SK-N-MC (cell line): ENCODE measurements at regions not wholly inside any gene's neighbourhood (a gene's known extent, or its start where the extent isn't known, plus 50 kb on each side); places are given as distances from the start of the nearest gene placed in this dataset.
A peak's percentile ranks its signal among the peaks of the same experiment; 100 is the strongest.

Experiments
- DNase-seq: peaks from one replicate; pipeline ENCODE4 v3.0.0-alpha.2; 2011; ENCODE audit warnings: low read depth, low spot score
- H3K27ac ChIP-seq: fragments of 200-600 bp; sonication (generic); 2 replicates; pipeline ENCODE4 v1.5.1; 2016; ENCODE audit warnings: mixed run types
- H3K36me3 ChIP-seq: fragments of 200-600 bp; sonication (generic); 2 replicates; pipeline ENCODE4 v1.6.1; 2017; ENCODE audit warnings: antibody characterized with exemption, low read length, mixed read lengths; ENCODE audit not compliant: insufficient read depth
- H3K4me3 ChIP-seq: fragments of 200-600 bp; sonication (generic); 2 replicates; pipeline ENCODE4 v1.5.1; 2016
- H3K9ac ChIP-seq: fragments of 200-600 bp; sonication (generic); 2 replicates; pipeline ENCODE4 v1.8.0; 2017; ENCODE audit warnings: mixed run types, mixed read lengths; ENCODE audit not compliant: insufficient read length
- H3K9me3 ChIP-seq: fragments of 200-600 bp; sonication (generic); 2 replicates; pipeline ENCODE4 v1.6.1; 2017; ENCODE audit warnings: low read depth, mild to moderate bottlenecking, antibody characterized with exemption, low read length, moderate library complexity, mixed read lengths
- EZH2 ChIP-seq: fragments of 200-600 bp; sonication (generic); IDR thresholded peaks from one replicate; pipeline ENCODE4 v1.6.1; 2017; ENCODE audit warnings: antibody characterized with exemption
- FOXP2 ChIP-seq: optimal IDR thresholded peaks from 2 replicates; pipeline ENCODE3; 2011; ENCODE audit warnings: mild to moderate bottlenecking, moderate library complexity; ENCODE audit not compliant: insufficient read depth; ENCODE audit errors: extremely low read length, control extremely low read depth
- POLR2AphosphoS5 ChIP-seq: IDR thresholded peaks from 2 replicates; pipeline ENCODE4 v1.6.1; 2012; ENCODE audit warnings: mild to moderate bottlenecking, low read depth, low read length, borderline replicate concordance

DNA sequence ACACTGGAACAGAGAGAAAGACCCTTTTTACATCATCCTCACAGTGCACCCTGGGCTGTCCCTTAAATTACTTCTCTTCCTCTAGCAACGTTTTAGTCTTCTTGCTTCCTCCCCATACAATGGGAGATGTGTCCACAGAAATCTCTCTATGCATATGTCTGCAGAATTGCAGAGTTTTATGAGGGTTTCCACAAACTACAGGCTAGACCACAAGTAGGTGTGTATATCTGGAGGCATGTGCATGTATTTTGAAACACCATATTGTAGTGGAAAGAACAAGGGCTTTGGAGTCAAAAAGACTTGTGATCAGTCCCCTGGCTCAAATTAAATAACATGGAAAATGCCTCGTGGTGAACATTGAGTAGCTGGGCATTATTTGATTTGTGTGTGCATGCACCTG is 121.3 kb upstream of the IPO9 start:
- Histone ChIP-seq H3K9me3 (no peaks in the 10 kb centered on the region), H3K9ac (no peak overlapping the region), H3K36me3 (peaks cover 3% of the 10 kb centered on the region; the same call in 1 of the 2 replicates), H3K4me3 (no peak overlapping the region), H3K27ac (no peak overlapping the region)
- TF ChIP-seq EZH2 (no peak), POLR2AphosphoS5 (no peak), FOXP2 (no peak)
- DNase-seq: no peak

GRCh38 chr1:201708085-201708512 is 120.9 kb upstream of the IPO9 start:
- TF ChIP-seq POLR2AphosphoS5 (no peak), EZH2 (no peak), FOXP2 (no peak)
- no peak for DNase-seq
- Histone ChIP-seq H3K27ac (no peak overlapping the region), H3K9me3 (no peaks in the 10 kb centered on the region), H3K36me3 (peaks cover 7% of the 10 kb centered on the region), H3K4me3 (no peak overlapping the region), H3K9ac (no peak overlapping the region)

GRCh38 chr1:201708691-201709090 is 120.3 kb upstream of the IPO9 start:
- no peak overlapping the region for H3K9ac ChIP-seq
- no peak overlapping the region for H3K27ac ChIP-seq
- DNase-seq: no peak
- H3K9me3 ChIP-seq: no peaks in the 10 kb centered on the region
- TF ChIP-seq EZH2 (no peak), FOXP2 (no peak), POLR2AphosphoS5 (no peak)
- H3K4me3 ChIP-seq: no peak overlapping the region
- H3K36me3 ChIP-seq: peaks cover 10% of the 10 kb centered on the region

DNA sequence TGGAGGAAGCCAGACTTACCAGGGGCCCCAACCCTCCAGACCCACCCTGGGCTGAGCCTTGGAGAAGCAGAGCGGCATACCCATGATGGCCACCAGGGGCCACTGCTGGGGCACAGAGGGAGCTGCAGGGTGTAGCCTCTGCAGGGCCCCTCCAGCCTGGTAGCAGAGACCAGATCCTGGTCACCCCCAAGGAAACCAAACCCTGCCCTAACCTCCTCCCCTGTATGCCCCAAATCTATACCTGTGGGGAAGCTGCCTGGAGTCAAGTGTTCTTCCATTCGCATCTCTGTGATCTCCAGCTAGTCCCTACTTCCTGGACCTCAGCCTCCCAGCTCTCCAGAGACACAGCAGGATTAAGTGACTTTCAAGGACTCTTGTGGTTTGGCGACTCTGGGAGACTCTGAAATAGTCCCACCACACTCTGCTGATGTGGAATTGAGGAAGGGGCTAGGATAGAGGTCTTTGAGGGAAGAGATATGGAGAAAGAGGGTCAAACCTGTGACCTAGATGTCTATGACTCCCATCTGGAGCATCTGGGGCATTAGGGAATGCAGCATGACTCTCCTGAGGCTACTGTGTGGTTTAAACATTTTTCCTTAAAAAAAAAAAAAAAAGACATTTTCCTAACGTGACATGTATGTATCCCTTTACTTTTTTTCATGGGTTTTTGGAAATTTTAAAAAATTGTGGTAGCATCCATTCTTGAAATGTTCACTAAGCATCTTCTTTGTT is 119.2 kb upstream of the IPO9 start:
- TF ChIP-seq EZH2: no peak
- TF ChIP-seq FOXP2: no peak
- no peak for TF ChIP-seq POLR2AphosphoS5
- Histone ChIP-seq H3K9ac (no peak overlapping the region), H3K4me3 (no peak overlapping the region), H3K36me3 (peaks cover 17% of the 10 kb centered on the region), H3K9me3 (no peaks in the 10 kb centered on the region), H3K27ac (no peak overlapping the region)
- DNase-seq: no peak

- H3K9ac ChIP-seq: no peak overlapping the region
- TF ChIP-seq POLR2AphosphoS5: no peak
- no peak for TF ChIP-seq EZH2
- no peak for TF ChIP-seq FOXP2
- no peak overlapping the region for H3K27ac ChIP-seq
- DNase-seq: no peak
- H3K4me3 ChIP-seq: no peak overlapping the region
- no peaks in the 10 kb centered on the region for H3K9me3 ChIP-seq
- peaks cover 23% of the 10 kb centered on the region for H3K36me3 ChIP-seq
Measured at GRCh38 chr1:201710632-201711597, 118.0 kb upstream of the IPO9 start.

- Histone ChIP-seq H3K27ac (no peak overlapping the region), H3K36me3 (peaks cover 28% of the 10 kb centered on the region), H3K4me3 (no peak overlapping the region), H3K9me3 (no peaks in the 10 kb centered on the region), H3K9ac (no peak overlapping the region)
- DNase-seq: no peak
- TF ChIP-seq POLR2AphosphoS5: no peak
Measured at GRCh38 chr1:201711811-201712210, 117.1 kb upstream of the IPO9 start.

GRCh38 chr1:201712387-201713085 is 116.4 kb upstream of the IPO9 start:
- no peak for DNase-seq
- H3K36me3 ChIP-seq: peaks cover 31% of the 10 kb centered on the region
- TF ChIP-seq POLR2AphosphoS5: no peak
- no peak for TF ChIP-seq FOXP2
- no peak for TF ChIP-seq EZH2
- H3K9me3 ChIP-seq: no peaks in the 10 kb centered on the region
- H3K27ac ChIP-seq: peak overlapping the region; percentile 74; the same call in 1 of the 2 replicates
- no peak overlapping the region for H3K4me3 ChIP-seq
- no peak overlapping the region for H3K9ac ChIP-seq

GRCh38 chr1:201713086-201713810 is 115.7 kb upstream of the IPO9 start:
- no peak overlapping the region for H3K9ac ChIP-seq
- DNase-seq: no peak
- peak overlapping the region; percentile 74; the same call in 1 of the 2 replicates for H3K27ac ChIP-seq
- TF ChIP-seq POLR2AphosphoS5: no peak
- no peak for TF ChIP-seq EZH2
- TF ChIP-seq FOXP2: no peak
- no peaks in the 10 kb centered on the region for H3K9me3 ChIP-seq
- H3K36me3 ChIP-seq: peaks cover 38% of the 10 kb centered on the region
- no peak overlapping the region for H3K4me3 ChIP-seq
